HL-60 (cell line): ENCODE measurements at regions not wholly inside any gene's neighbourhood (a gene's known extent, or its start where the extent isn't known, plus 50 kb on each side); places are given as distances from the start of the nearest gene placed in this dataset.

Experiments used
- GABPA ChIP-seq: IDR thresholded peaks from 2 replicates; pipeline ENCODE4 v1.6.1; 2012; ENCODE audit warnings: low read depth
- POLR2AphosphoS5 ChIP-seq: IDR thresholded peaks from 2 replicates; pipeline ENCODE4 v1.6.1; 2012; ENCODE audit warnings: low read depth
- REST ChIP-seq: IDR thresholded peaks from 2 replicates; pipeline ENCODE4 v1.6.1; 2012; ENCODE audit warnings: low read depth; ENCODE audit not compliant: insufficient replicate concordance
- SPI1 ChIP-seq: IDR thresholded peaks from 2 replicates; pipeline ENCODE4 v1.6.1; 2012; ENCODE audit warnings: low read depth, mild to moderate bottlenecking, borderline replicate concordance
- TF ChIP-seq, protein P1 (sequence below): IDR thresholded peaks from one replicate; pipeline ENCODE4 v1.5.1; 2011; ENCODE audit warnings: low read length, control low read depth, inconsistent platforms; ENCODE audit not compliant: insufficient read depth

GRCh38 chr1:208524376-208524775 lies 280.2 kb upstream of the PLXNA2 start:
- TF ChIP-seq, protein P1, sequence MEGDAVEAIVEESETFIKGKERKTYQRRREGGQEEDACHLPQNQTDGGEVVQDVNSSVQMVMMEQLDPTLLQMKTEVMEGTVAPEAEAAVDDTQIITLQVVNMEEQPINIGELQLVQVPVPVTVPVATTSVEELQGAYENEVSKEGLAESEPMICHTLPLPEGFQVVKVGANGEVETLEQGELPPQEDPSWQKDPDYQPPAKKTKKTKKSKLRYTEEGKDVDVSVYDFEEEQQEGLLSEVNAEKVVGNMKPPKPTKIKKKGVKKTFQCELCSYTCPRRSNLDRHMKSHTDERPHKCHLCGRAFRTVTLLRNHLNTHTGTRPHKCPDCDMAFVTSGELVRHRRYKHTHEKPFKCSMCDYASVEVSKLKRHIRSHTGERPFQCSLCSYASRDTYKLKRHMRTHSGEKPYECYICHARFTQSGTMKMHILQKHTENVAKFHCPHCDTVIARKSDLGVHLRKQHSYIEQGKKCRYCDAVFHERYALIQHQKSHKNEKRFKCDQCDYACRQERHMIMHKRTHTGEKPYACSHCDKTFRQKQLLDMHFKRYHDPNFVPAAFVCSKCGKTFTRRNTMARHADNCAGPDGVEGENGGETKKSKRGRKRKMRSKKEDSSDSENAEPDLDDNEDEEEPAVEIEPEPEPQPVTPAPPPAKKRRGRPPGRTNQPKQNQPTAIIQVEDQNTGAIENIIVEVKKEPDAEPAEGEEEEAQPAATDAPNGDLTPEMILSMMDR = no peak
- TF ChIP-seq POLR2AphosphoS5 = no peak
- TF ChIP-seq REST = no peak
- no peak for TF ChIP-seq GABPA
- no peak for TF ChIP-seq SPI1
